Endothelial cell of umbilical vein (primary cell): ENCODE measurements at regions not wholly inside any gene's neighbourhood (a gene's known extent, or its start where the extent isn't known, plus 50 kb on each side); places are given as distances from the start of the nearest gene placed in this dataset.

Experiments used
- BruUV-seq: library from RNA; stranded (reverse); fragments of 400-500 nt; replicated peaks from 2 replicates; lab custom pipeline; 2021; lab: Mats Ljungman, UMichigan
- CTCF ChIA-PET: fragments of 300-600, 350-600 bp; sonication (Branson Sonifier 250); formaldehyde crosslinking; loops from one replicate; lab custom pipeline; 2021; ENCODE audit warnings: antibody characterized with exemption, inconsistent platforms; lab: Charles Lee
- POLR2A ChIA-PET: fragments of 300-600, 350-600 bp; sonication (Branson Sonifier 250); formaldehyde crosslinking; loops from one replicate; lab custom pipeline; 2021; ENCODE audit warnings: antibody characterized with exemption, inconsistent platforms; lab: Charles Lee
- DNase-seq: peaks from one replicate; pipeline ENCODE4 v3.0.0-alpha.2; 2011; ENCODE audit warnings: low read depth, low spot score
- FAIRE-seq: peaks from 2 replicates; lab custom pipeline; 2011; peaks lifted over from hg19 to GRCh38; lab: Jason Lieb, UNC
- H2AFZ ChIP-seq: 2 replicates; pipeline ENCODE4 v1.6.0; 2012; ENCODE audit warnings: low read depth, low read length, control low read depth, inconsistent platforms
- H3K27ac ChIP-seq: 2 replicates; pipeline ENCODE4 v1.5.1; 2011; ENCODE audit warnings: low read depth, mild to moderate bottlenecking, control low read depth, low read length, moderate library complexity; ENCODE audit not compliant: insufficient read depth
- H3K27me3 ChIP-seq, 2 experiments: 2 replicates each; pipeline versions ENCODE4 v1.6.0 to v1.6.1; 2011; ENCODE audit warnings: low read length in 2 of 2, mixed read lengths in 1 of 2; ENCODE audit not compliant: control insufficient read depth in 2 of 2, insufficient read depth in 2 of 2
- H3K36me3 ChIP-seq, 2 experiments: 2 replicates in 1 of 2; 3 replicates in 1 of 2; pipeline ENCODE4 v1.5.1; 2011; ENCODE audit warnings: low read length in 2 of 2, mild to moderate bottlenecking in 1 of 2, moderate library complexity in 1 of 2; ENCODE audit not compliant: control insufficient read depth in 2 of 2, insufficient read depth in 2 of 2; ENCODE audit errors: extremely low read depth in 1 of 2
- H3K4me1 ChIP-seq: 3 replicates; pipeline ENCODE4 v1.5.1; 2011; ENCODE audit warnings: mild to moderate bottlenecking, low read length; ENCODE audit not compliant: control insufficient read depth, insufficient read depth; ENCODE audit errors: extremely low read depth
- H3K4me2 ChIP-seq: 2 replicates; pipeline ENCODE4 v1.6.1; 2011; ENCODE audit warnings: low read length, control low read depth, mixed read lengths; ENCODE audit not compliant: insufficient read depth
- H3K4me3 ChIP-seq, 3 experiments: fragments of 200-600 bp in 1 of 3; sonication (generic), shearing (Covaris generic) in 1 of 3; replicated peaks in 1 of 3; 2 replicates each; pipeline ENCODE4 v1.5.1; 2011 to 2016; ENCODE audit warnings: control low read depth in 3 of 3, low read length in 3 of 3, mild to moderate bottlenecking in 2 of 3, inconsistent platforms in 1 of 3, low read depth in 1 of 3, moderate library complexity in 1 of 3; ENCODE audit not compliant: insufficient read depth in 1 of 3
- H3K79me2 ChIP-seq: 2 replicates; pipeline ENCODE4 v1.6.0; 2012; ENCODE audit warnings: low read length, inconsistent platforms; ENCODE audit not compliant: control insufficient read depth, insufficient read depth
- H3K9ac ChIP-seq: replicated peaks from 2 replicates; pipeline ENCODE3; 2011; ENCODE audit warnings: low read length, control low read depth; ENCODE audit not compliant: insufficient read depth; ENCODE audit errors: extremely low read depth
- H3K9me1 ChIP-seq: replicated peaks from 3 replicates; pipeline ENCODE4 v1.6.0; 2011; ENCODE audit warnings: mild to moderate bottlenecking, low read length; ENCODE audit not compliant: control insufficient read depth, insufficient read depth; ENCODE audit errors: extremely low read depth
- H3K9me3 ChIP-seq: replicated peaks from 2 replicates; pipeline ENCODE4 v1.5.1; 2012; ENCODE audit warnings: low read length, inconsistent platforms; ENCODE audit not compliant: control insufficient read depth, insufficient read depth
- H4K20me1 ChIP-seq: replicated peaks from 2 replicates; pipeline ENCODE3; 2011; ENCODE audit warnings: mild to moderate bottlenecking, low read length; ENCODE audit not compliant: control insufficient read depth, insufficient read depth; ENCODE audit errors: extremely low read depth
- EZH2 ChIP-seq: IDR thresholded peaks from 2 replicates; pipeline ENCODE4 v1.6.1; 2012; ENCODE audit warnings: borderline replicate concordance, low read depth, mild to moderate bottlenecking, moderate library complexity, low read length, inconsistent platforms; ENCODE audit not compliant: severe bottlenecking
- JUN ChIP-seq: IDR thresholded peaks from 2 replicates; pipeline ENCODE4 v1.6.1; 2011; ENCODE audit warnings: borderline replicate concordance, low read depth; ENCODE audit not compliant: insufficient read length, insufficient read depth
- MYC ChIP-seq: IDR thresholded peaks from one replicate; pipeline ENCODE4 v1.6.1; 2011; ENCODE audit warnings: mild to moderate bottlenecking, low read depth, low read length
- POLR2A ChIP-seq: IDR thresholded peaks from 2 replicates; pipeline ENCODE4 v1.6.1; 2012; ENCODE audit warnings: low read depth, mild to moderate bottlenecking, control low read depth, low read length
- dilution Hi-C: fragments of 300-500 bp; cut with MboI; formaldehyde crosslinking; loops from one replicate; pipeline ENCODE4 v1.15.0; 2019; ENCODE audit warnings: low sequenced_read_pairs; ENCODE audit not compliant: extremely low pct_ligation_motif_present
- intact Hi-C: fragments of 100-400 bp; cut with micrococcal nuclease; formaldehyde crosslinking; loops from one replicate; pipeline ENCODE4 v1.10.0; 2022
- TF ChIP-seq, protein P1 (sequence below): IDR thresholded peaks from 2 replicates; pipeline ENCODE4 v1.6.1; 2011; ENCODE audit not compliant: insufficient read depth, insufficient read length
- TF ChIP-seq, protein P2 (sequence below), 2 donors: IDR thresholded peaks; 1 replicate in 1 of 2; 2 replicates in 1 of 2; pipeline ENCODE4 v1.5.1; 2011; ENCODE audit warnings: low read length in 2 of 2, mild to moderate bottlenecking in 2 of 2, moderate library complexity in 2 of 2, control low read depth in 1 of 2, inconsistent platforms in 1 of 2, low read depth in 1 of 2; ENCODE audit not compliant: insufficient read depth in 1 of 2; ENCODE audit errors: extremely low read depth in 1 of 2

DNA sequence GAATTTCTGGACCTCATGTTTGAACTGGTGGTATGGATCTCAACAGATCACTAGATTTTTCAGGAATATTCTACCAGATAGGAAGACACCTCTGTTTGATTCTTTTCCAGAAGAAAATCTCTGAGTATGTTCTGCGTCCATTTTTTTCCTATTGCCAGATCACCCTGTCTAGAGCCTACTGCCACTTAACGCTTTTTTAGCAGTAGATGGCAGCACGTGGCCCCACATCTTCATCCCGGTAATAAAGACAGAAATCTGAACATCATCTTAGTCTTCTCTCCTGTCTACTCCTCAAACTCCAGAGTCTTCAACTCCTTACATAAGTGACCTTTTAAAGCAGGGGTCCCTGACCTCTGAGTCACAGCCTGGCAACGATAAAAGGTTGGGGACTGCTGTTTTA lies 184.7 kb downstream of the TMA16 start:
- Histone ChIP-seq H3K27me3 (no peaks in the 10 kb centered on the region), H3K9ac (no peak overlapping the region), H3K4me2 (no peak overlapping the region), H2AFZ (no peak overlapping the region), H4K20me1 (no peaks in the 10 kb centered on the region), H3K9me3 (peaks cover 2% of the 10 kb centered on the region), H3K27ac (no peak overlapping the region), H3K4me1 (no peaks in the 10 kb centered on the region), H3K4me3 (no peak overlapping the region), H3K79me2 (no peaks in the 10 kb centered on the region), H3K36me3 (no peaks in the 10 kb centered on the region), H3K9me1 (no peaks in the 10 kb centered on the region)
- CTCF ChIA-PET = no interaction called here
- POLR2A ChIA-PET = no interaction called here
- DNase-seq (no peak), FAIRE-seq (no peak)
- BruUV-seq = no TSS peak
- intact Hi-C loops = no loop called here
- TF ChIP-seq MYC (no peak), POLR2A (no peak), EZH2 (no peak), JUN (no peak)
- TF ChIP-seq, protein P1, sequence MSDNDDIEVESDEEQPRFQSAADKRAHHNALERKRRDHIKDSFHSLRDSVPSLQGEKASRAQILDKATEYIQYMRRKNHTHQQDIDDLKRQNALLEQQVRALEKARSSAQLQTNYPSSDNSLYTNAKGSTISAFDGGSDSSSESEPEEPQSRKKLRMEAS = no peak
- TF ChIP-seq, protein P2, sequence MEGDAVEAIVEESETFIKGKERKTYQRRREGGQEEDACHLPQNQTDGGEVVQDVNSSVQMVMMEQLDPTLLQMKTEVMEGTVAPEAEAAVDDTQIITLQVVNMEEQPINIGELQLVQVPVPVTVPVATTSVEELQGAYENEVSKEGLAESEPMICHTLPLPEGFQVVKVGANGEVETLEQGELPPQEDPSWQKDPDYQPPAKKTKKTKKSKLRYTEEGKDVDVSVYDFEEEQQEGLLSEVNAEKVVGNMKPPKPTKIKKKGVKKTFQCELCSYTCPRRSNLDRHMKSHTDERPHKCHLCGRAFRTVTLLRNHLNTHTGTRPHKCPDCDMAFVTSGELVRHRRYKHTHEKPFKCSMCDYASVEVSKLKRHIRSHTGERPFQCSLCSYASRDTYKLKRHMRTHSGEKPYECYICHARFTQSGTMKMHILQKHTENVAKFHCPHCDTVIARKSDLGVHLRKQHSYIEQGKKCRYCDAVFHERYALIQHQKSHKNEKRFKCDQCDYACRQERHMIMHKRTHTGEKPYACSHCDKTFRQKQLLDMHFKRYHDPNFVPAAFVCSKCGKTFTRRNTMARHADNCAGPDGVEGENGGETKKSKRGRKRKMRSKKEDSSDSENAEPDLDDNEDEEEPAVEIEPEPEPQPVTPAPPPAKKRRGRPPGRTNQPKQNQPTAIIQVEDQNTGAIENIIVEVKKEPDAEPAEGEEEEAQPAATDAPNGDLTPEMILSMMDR (IDR thresholded peaks at IDR 0.05; ENCODE audit: extremely low read depth in 1 of 2, insufficient read depth in 1 of 2, low read depth in 1 of 2, low read length in 2 of 2) = no peak
- dilution Hi-C loops = no loop called here
